ENCODE measurements at regions not wholly inside any gene's neighbourhood (a gene's known extent, or its start where the extent isn't known, plus 50 kb on each side); places are given as distances from the start of the nearest gene placed in this dataset.

- no peak for DNase-seq
These were observed 143.1 kb upstream of the PELI1 start for GRCh38 chr2:64287202-64287740.

- no peak for DNase-seq
These were observed 144.3 kb upstream of the PELI1 start for GRCh38 chr2:64288321-64289193.

- DNase-seq: no peak
These were observed 145.0 kb upstream of the PELI1 start for GRCh38 chr2:64289251-64289650.

- DNase-seq: no peak
These were observed 145.5 kb upstream of the PELI1 start for GRCh38 chr2:64289737-64290136.

- peak; percentile 14 for DNase-seq
These were observed 147.0 kb upstream of the PELI1 start for GRCh38 chr2:64291181-64291580.

GRCh38 chr2:64295326-64296139 lies 151.3 kb upstream of the PELI1 start:
- DNase-seq: no peak

GRCh38 chr2:64296140-64296480 lies 151.9 kb upstream of the PELI1 start:
- no peak for DNase-seq

- DNase-seq: no peak
These were observed 152.6 kb upstream of the PELI1 start for GRCh38 chr2:64296695-64297346.

- DNase-seq: no peak
These were observed 153.9 kb upstream of the PELI1 start for GRCh38 chr2:64298161-64298560.

GRCh38 chr2:64300066-64300465 lies 153.9 kb upstream of the LGALSL start:
- DNase-seq: no peak

GRCh38 chr2:64303250-64303649 lies 150.7 kb upstream of the LGALSL start:
- no peak for DNase-seq

- no peak for DNase-seq
These were observed 146.5 kb upstream of the LGALSL start for GRCh38 chr2:64307421-64307820.

GRCh38 chr2:64311191-64311910 lies 142.6 kb upstream of the LGALSL start:
- no peak for DNase-seq

- DNase-seq: peak; percentile 86
These were observed 141.9 kb upstream of the LGALSL start for GRCh38 chr2:64311948-64312621.

- DNase-seq: no peak
These were observed 141.2 kb upstream of the LGALSL start for GRCh38 chr2:64312622-64313397.

GRCh38 chr2:64313398-64313723 lies 140.6 kb upstream of the LGALSL start:
- DNase-seq: no peak

GRCh38 chr2:64315291-64315960 lies 138.5 kb upstream of the LGALSL start:
- no peak for DNase-seq

- DNase-seq: no peak
These were observed 136.1 kb upstream of the LGALSL start for GRCh38 chr2:64317707-64318475.

GRCh38 chr2:64318476-64318748 lies 135.6 kb upstream of the LGALSL start:
- DNase-seq: no peak

- DNase-seq: no peak
These were observed 134.1 kb upstream of the LGALSL start for GRCh38 chr2:64319896-64320295.
